ENCODE measurements at regions not wholly inside any gene's neighbourhood (a gene's known extent, or its start where the extent isn't known, plus 50 kb on each side); places are given as distances from the start of the nearest gene placed in this dataset.

GRCh38 chrX:16445166-16445752 is 204.7 kb upstream of the S100G start:
- peak; percentile 56; the same call in 1 of the 2 replicates for TF ChIP-seq CTCF (IDR thresholded peaks at IDR 0.05)

DNA sequence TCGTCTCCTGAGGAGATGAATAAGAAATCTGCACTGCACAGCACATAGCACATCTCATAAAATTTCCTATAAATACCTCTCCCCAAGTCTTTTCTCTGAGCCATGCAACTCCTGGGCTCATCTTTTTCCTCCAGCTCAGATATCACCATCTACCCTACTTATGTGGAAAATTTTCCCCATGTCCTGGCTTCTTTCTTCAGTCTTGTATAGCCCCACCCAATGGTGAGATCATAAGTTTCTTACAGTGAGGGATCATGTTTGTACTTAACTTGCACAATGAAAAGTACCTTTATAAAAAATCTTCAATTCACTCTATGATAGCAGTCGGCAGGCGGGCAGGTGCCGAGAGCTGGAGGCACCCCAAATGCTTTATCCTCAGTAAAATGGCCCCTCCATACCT is 198.6 kb upstream of the S100G start:
- TF ChIP-seq CTCF (IDR thresholded peaks at IDR 0.05), result no peak

GRCh38 chrX:16454926-16455325 is 195.0 kb upstream of the S100G start:
- no peak for TF ChIP-seq CTCF (IDR thresholded peaks at IDR 0.05)

DNA sequence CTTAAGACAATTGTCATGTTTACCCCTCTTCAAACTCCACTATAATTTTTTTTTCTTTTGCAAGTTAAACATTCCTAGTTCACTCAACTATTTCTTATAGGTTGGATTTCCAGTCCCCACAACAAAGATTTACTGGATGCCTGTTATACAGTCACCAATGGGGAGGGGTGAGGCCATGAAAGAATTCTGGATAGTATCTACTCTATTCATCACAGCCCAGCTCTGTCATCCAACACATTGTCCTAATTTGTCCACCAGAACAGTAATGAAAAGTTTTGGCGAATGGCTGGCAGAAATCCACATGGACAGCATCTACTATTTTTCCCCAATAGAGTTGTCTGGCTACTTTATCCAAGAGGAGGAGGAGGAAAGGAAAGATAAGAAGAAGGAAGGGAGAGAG is 192.7 kb upstream of the S100G start:
- TF ChIP-seq CTCF (IDR thresholded peaks at IDR 0.05), result no peak

GRCh38 chrX:16458208-16458607 is 191.8 kb upstream of the S100G start:
- no peak for TF ChIP-seq CTCF (IDR thresholded peaks at IDR 0.05)

DNA sequence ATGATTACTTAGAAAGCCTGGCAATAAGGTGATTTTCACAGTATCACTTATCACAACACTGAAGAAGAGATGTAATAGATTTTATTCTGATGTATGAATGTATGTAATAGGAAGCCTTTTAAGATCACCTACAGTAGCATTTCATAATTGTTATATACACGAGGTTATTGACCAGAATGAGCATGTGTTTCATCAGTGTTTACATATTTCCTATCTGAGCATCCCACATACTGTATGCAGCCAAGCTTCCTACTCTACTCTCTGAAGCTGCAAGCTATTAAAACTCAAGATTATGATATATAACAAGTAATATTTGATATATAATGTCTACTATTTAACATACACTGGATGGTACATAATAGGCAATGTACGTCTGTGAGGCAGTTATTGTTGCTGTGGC is 190.9 kb upstream of the S100G start:
- no peak for TF ChIP-seq CTCF (IDR thresholded peaks at IDR 0.05)

DNA sequence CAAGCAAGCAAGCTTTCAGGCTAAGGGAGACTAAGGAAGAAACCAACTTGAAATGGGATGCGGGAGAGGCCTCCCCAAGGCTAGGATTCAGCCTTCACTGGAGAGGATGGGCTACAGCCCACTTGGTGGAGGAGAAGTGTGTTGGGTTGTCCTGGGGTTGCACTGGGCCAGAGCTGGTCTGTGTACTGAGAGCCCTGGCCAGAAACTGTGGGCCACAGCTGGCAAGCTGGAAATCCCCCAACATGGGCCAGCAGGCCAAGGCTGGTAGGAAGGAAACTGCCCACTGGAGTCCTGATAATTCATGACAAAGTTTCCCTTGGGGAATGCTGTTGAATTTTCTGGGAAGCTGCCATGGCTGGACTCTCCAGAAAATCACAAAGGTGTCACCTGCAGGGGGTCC is 188.0 kb upstream of the S100G start:
- TF ChIP-seq CTCF (IDR thresholded peaks at IDR 0.05), result no peak

GRCh38 chrX:16462912-16463311 is 187.0 kb upstream of the S100G start:
- no peak for TF ChIP-seq CTCF (IDR thresholded peaks at IDR 0.05)

All from LNCAP (cell line).